H1 (cell line): ENCODE measurements at regions not wholly inside any gene's neighbourhood (a gene's known extent, or its start where the extent isn't known, plus 50 kb on each side); places are given as distances from the start of the nearest gene placed in this dataset.

Experiments used
- CTCF ChIA-PET: fragments of 300-600 bp; sonication (Branson Sonifier 250); formaldehyde crosslinking; loops from one replicate; lab custom pipeline; 2021; ENCODE audit not compliant: partially characterized antibody; lab: Charles Lee
- POLR2A ChIA-PET: fragments of 300-600 bp; sonication (Branson Sonifier 250); formaldehyde crosslinking; loops from one replicate; lab custom pipeline; 2021; ENCODE audit warnings: inconsistent platforms; ENCODE audit not compliant: partially characterized antibody; lab: Charles Lee
- DNase-seq, 2 experiments: peaks; one replicate each; pipeline versions ENCODE4 v3.0.0 to v3.0.0-alpha.2; 2010 to 2022; ENCODE audit warnings: low spot score in 2 of 2, low read depth in 1 of 2, mixed read lengths in 1 of 2
- FAIRE-seq: peaks from 2 replicates; lab custom pipeline; 2011; peaks lifted over from hg19 to GRCh38; lab: Jason Lieb, UNC
- H2AFZ ChIP-seq: 2 replicates; pipeline ENCODE4 v1.8.1; 2012; ENCODE audit warnings: low read length, inconsistent platforms
- H2AK5ac ChIP-seq: 2 replicates; pipeline ENCODE4 v1.6.1; 2013; ENCODE audit warnings: low read depth, low read length
- H2BK120ac ChIP-seq: replicated peaks from 2 replicates; pipeline ENCODE3; 2013; ENCODE audit warnings: low read depth, low read length, inconsistent platforms
- H2BK12ac ChIP-seq: 2 replicates; pipeline ENCODE4 v1.6.1; 2013; ENCODE audit warnings: low read depth, low read length
- H2BK15ac ChIP-seq: 2 replicates; pipeline ENCODE4 v1.6.1; 2013; ENCODE audit warnings: low read length
- H2BK20ac ChIP-seq: 2 replicates; pipeline ENCODE4 v1.6.1; 2013; ENCODE audit warnings: low read length
- H2BK5ac ChIP-seq: 2 replicates; pipeline ENCODE4 v1.6.1; 2013; ENCODE audit warnings: low read depth, low read length
- H3K14ac ChIP-seq: 2 replicates; pipeline ENCODE4 v1.6.1; 2013; ENCODE audit warnings: inconsistent platforms; ENCODE audit not compliant: insufficient read length
- H3K18ac ChIP-seq: 2 replicates; pipeline ENCODE4 v1.6.1; 2013; ENCODE audit warnings: low read length; ENCODE audit errors: extremely low read depth
- H3K23ac ChIP-seq: 2 replicates; pipeline ENCODE4 v1.6.1; 2013; ENCODE audit warnings: inconsistent platforms; ENCODE audit not compliant: insufficient read length
- H3K23me2 ChIP-seq: 2 replicates; pipeline ENCODE4 v1.6.1; 2013; ENCODE audit warnings: low read depth, low read length
- H3K27ac ChIP-seq: 2 replicates; pipeline ENCODE4 v1.6.1; 2011; ENCODE audit warnings: low read depth, low read length, inconsistent platforms
- H3K27me3 ChIP-seq, 4 experiments: replicated peaks in 1 of 4; 1 replicate in 1 of 4; 2 replicates in 3 of 4; pipeline versions ENCODE4 v1.6.1 to v1.8.1; 2011 to 2013; ENCODE audit warnings: low read length in 3 of 4, mild to moderate bottlenecking in 3 of 4, inconsistent platforms in 2 of 4, mixed read lengths in 2 of 4, moderate library complexity in 1 of 4; ENCODE audit not compliant: control insufficient read depth in 3 of 4, insufficient read depth in 3 of 4; ENCODE audit errors: extremely low read depth in 1 of 4
- H3K36me3 ChIP-seq, 4 experiments: 2 replicates each; pipeline versions ENCODE4 v1.6.1 to v1.8.1; 2011 to 2013; ENCODE audit warnings: mild to moderate bottlenecking in 4 of 4, low read length in 3 of 4, moderate library complexity in 2 of 4, control low read depth in 1 of 4, inconsistent platforms in 1 of 4; ENCODE audit not compliant: insufficient read depth in 4 of 4, control insufficient read depth in 2 of 4
- H3K4ac ChIP-seq: replicated peaks from 2 replicates; pipeline ENCODE3; 2013; ENCODE audit warnings: low read length, low read depth, mixed read lengths, inconsistent platforms; ENCODE audit not compliant: insufficient read length
- H3K4me1 ChIP-seq, 4 experiments: replicated peaks in 1 of 4; 1 replicate in 1 of 4; 2 replicates in 3 of 4; pipeline versions ENCODE4 v1.6.1 to v1.8.1; 2011 to 2013; ENCODE audit warnings: low read length in 3 of 4, inconsistent platforms in 2 of 4, mixed read lengths in 1 of 4; ENCODE audit not compliant: insufficient read depth in 4 of 4, control insufficient read depth in 3 of 4
- H3K4me2 ChIP-seq, 2 experiments: 2 replicates each; pipeline versions ENCODE4 v1.6.1 to v1.8.1; 2011 to 2013; ENCODE audit warnings: low read depth in 2 of 2, low read length in 2 of 2, control low read depth in 1 of 2, inconsistent platforms in 1 of 2, mild to moderate bottlenecking in 1 of 2; ENCODE audit not compliant: insufficient read depth in 1 of 2
- H3K4me3 ChIP-seq, 4 experiments: fragments of 200-600, 300-600 bp in 1 of 4; sonication (generic), shearing (Covaris generic), sonication (Bioruptor Twin) in 1 of 4; 2 replicates each; pipeline versions ENCODE4 v1.5.1 to v1.8.1; 2011 to 2016; ENCODE audit warnings: low read length in 4 of 4, low read depth in 3 of 4, control low read depth in 2 of 4, inconsistent platforms in 2 of 4, mild to moderate bottlenecking in 2 of 4, mixed read lengths in 1 of 4, moderate library complexity in 1 of 4; ENCODE audit not compliant: insufficient read depth in 2 of 4; ENCODE audit errors: extremely low read depth in 1 of 4
- H3K56ac ChIP-seq: replicated peaks from 2 replicates; pipeline ENCODE3; 2013; ENCODE audit warnings: low read depth, mild to moderate bottlenecking, mixed read lengths, low read length, inconsistent platforms; ENCODE audit not compliant: insufficient read length
- H3K79me1 ChIP-seq: 2 replicates; pipeline ENCODE4 v1.6.1; 2013; ENCODE audit warnings: low read depth, low read length, control low read depth
- H3K79me2 ChIP-seq, 2 experiments: 2 replicates each; pipeline versions ENCODE4 v1.6.1 to v1.8.1; 2012 to 2013; ENCODE audit warnings: low read length in 2 of 2, mild to moderate bottlenecking in 2 of 2, inconsistent platforms in 1 of 2; ENCODE audit not compliant: insufficient read depth in 2 of 2, control insufficient read depth in 1 of 2
- H3K9ac ChIP-seq, 4 experiments: replicated peaks in 1 of 4; 1 replicate in 1 of 4; 2 replicates in 3 of 4; pipeline versions ENCODE4 v1.6.1 to v1.8.1; 2011 to 2013; ENCODE audit warnings: low read depth in 3 of 4, low read length in 3 of 4, control low read depth in 2 of 4, mild to moderate bottlenecking in 2 of 4, moderate library complexity in 2 of 4, inconsistent platforms in 1 of 4; ENCODE audit errors: extremely low read depth in 1 of 4
- H3K9me3 ChIP-seq, 2 experiments: 2 replicates each; pipeline versions ENCODE4 v1.6.1 to v1.8.1; 2012 to 2013; ENCODE audit warnings: mild to moderate bottlenecking in 2 of 2, moderate library complexity in 2 of 2, control low read depth in 1 of 2, inconsistent platforms in 1 of 2, low read depth in 1 of 2, low read length in 1 of 2, mixed read lengths in 1 of 2; ENCODE audit not compliant: insufficient read depth in 2 of 2
- H4K20me1 ChIP-seq, 2 experiments: replicated peaks in 1 of 2; 2 replicates each; pipeline versions ENCODE3 to v1.8.1; 2011 to 2013; ENCODE audit warnings: inconsistent platforms in 2 of 2, low read length in 2 of 2, mild to moderate bottlenecking in 1 of 2; ENCODE audit not compliant: insufficient read depth in 2 of 2, control insufficient read depth in 1 of 2
- H4K5ac ChIP-seq: 2 replicates; pipeline ENCODE4 v1.6.1; 2013; ENCODE audit warnings: low read length, low read depth, mixed read lengths, inconsistent platforms; ENCODE audit not compliant: insufficient read length
- H4K8ac ChIP-seq: 2 replicates; pipeline ENCODE4 v1.8.0; 2013; ENCODE audit warnings: mild to moderate bottlenecking, moderate library complexity, low read length, inconsistent platforms; ENCODE audit not compliant: insufficient read depth; ENCODE audit errors: extremely low read depth
- H4K91ac ChIP-seq: replicated peaks from 2 replicates; pipeline ENCODE3; 2013; ENCODE audit warnings: low read length, mixed read lengths, inconsistent platforms; ENCODE audit not compliant: insufficient read length
- BCL11A ChIP-seq, 2 experiments: IDR thresholded peaks; one replicate each; pipeline ENCODE4 v1.6.1; 2011; ENCODE audit warnings: low read depth in 2 of 2, low read length in 2 of 2, mild to moderate bottlenecking in 2 of 2
- PHF8 ChIP-seq: fragments of 200-600 bp; sonication (generic); conservative IDR thresholded peaks from 2 replicates; pipeline ENCODE4 v1.7.1; 2012; ENCODE audit warnings: low read depth, mild to moderate bottlenecking, inconsistent platforms, low read length, moderate library complexity
- SIN3A ChIP-seq, 2 experiments: IDR thresholded peaks in 1 of 2; conservative IDR thresholded peaks in 1 of 2; 2 replicates each; pipeline ENCODE4 v1.6.1; 2011 to 2012; ENCODE audit warnings: low read length in 2 of 2, improper control_type of control experiment in 1 of 2, low read depth in 1 of 2, mild to moderate bottlenecking in 1 of 2
- SIRT6 ChIP-seq: IDR thresholded peaks from one replicate; pipeline ENCODE4 v1.7.1; 2012; ENCODE audit warnings: low read length, inconsistent platforms
- SP1 ChIP-seq: IDR thresholded peaks from 2 replicates; pipeline ENCODE4 v1.6.1; 2011; ENCODE audit warnings: low read depth, low read length
- TBP ChIP-seq: IDR thresholded peaks from 2 replicates; pipeline ENCODE4 v1.6.1; 2011; ENCODE audit warnings: low read depth, low read length, improper control_type of control experiment
- TEAD4 ChIP-seq: IDR thresholded peaks from 2 replicates; pipeline ENCODE4 v1.6.1; 2012; ENCODE audit warnings: low read depth, low read length, inconsistent platforms, mixed read lengths
- WGBS, 2 experiments: shearing (Covaris generic) in 1 of 2; methylation state at CpG; one replicate each; pipeline versions ENCODE4 v1.1.6 to v1.1.7; 2013 to 2015; ENCODE audit warnings: low lambda C conversion rate in 2 of 2, mixed read lengths in 2 of 2, inconsistent platforms in 1 of 2, low coverage in 1 of 2, missing lambda C conversion rate in 1 of 2; ENCODE audit not compliant: insufficient replicate concordance in 2 of 2, insufficient coverage in 1 of 2, insufficient read length in 1 of 2; ENCODE audit errors: extremely low coverage in 1 of 2, missing lambda C conversion rate in 1 of 2; 5-methylcytosine and 5-hydroxymethylcytosine counted together

- Histone ChIP-seq H3K79me2 (no peaks in the 10 kb centered on the region), H4K5ac (no peak overlapping the region), H3K9ac (no peak overlapping the region), H3K23me2 (peaks cover 5% of the 10 kb centered on the region; the same call in 1 of the 2 replicates), H4K8ac (no peak overlapping the region), H3K36me3 (no peaks in the 10 kb centered on the region), H3K23ac (no peak overlapping the region), H3K27me3 (no peaks in the 10 kb centered on the region), H3K9me3 (peaks cover 66 to 84% of the 10 kb centered on the region in 2 experiments), H4K91ac (no peak overlapping the region), H3K18ac (no peak overlapping the region), H2BK5ac (no peak overlapping the region), H3K14ac (no peak overlapping the region), H3K4ac (no peak overlapping the region), H2BK15ac (no peak overlapping the region), H3K27ac (no peak overlapping the region), H3K4me1 (no peaks in the 10 kb centered on the region), H3K79me1 (no peaks in the 10 kb centered on the region), H3K4me2 (no peak overlapping the region), H2AK5ac (no peak overlapping the region), H2AFZ (no peak overlapping the region), H2BK12ac (no peak overlapping the region), H2BK20ac (no peak overlapping the region), H2BK120ac (no peak overlapping the region), H3K56ac (no peak overlapping the region), H4K20me1 (peaks cover 0 to 2% of the 10 kb centered on the region in 2 experiments), H3K4me3 (no peak overlapping the region)
- ChIA-PET CTCF (no interaction called here), POLR2A (no interaction called here)
- WGBS, 2 experiments: 63% methylated on average over 2 of the region's 2 CpGs; no CpG with 5 or more reads in 1 of the 2 experiments
- DNase-seq: no peak
- no peak for FAIRE-seq
- TF ChIP-seq SP1: no peak
- no peak for TF ChIP-seq PHF8
- no peak for TF ChIP-seq TEAD4
- TF ChIP-seq TBP: no peak
- no peak for TF ChIP-seq SIRT6
- no peak for TF ChIP-seq BCL11A (IDR thresholded peaks at IDR 0.05; ENCODE audit: low read depth in 2 of 2, low read length in 2 of 2)
- no peak for TF ChIP-seq SIN3A (conservative IDR thresholded peaks at IDR 0.05 in 1 of 2, IDR thresholded peaks at IDR 0.05 in 1 of 2; ENCODE audit: low read depth in 1 of 2, low read length in 2 of 2)
These were observed 1015.3 kb downstream of the KCNJ18 start for GRCh38 chr17:22707626-22708025.
